Calu3 (cell line): ENCODE measurements at regions not wholly inside any gene's neighbourhood (a gene's known extent, or its start where the extent isn't known, plus 50 kb on each side); places are given as distances from the start of the nearest gene placed in this dataset.

Experiments
- BruUV-seq: library from RNA; stranded (reverse); fragments of 400-500 nt; replicated peaks from 2 replicates; lab custom pipeline; 2021; lab: Mats Ljungman, UMichigan
- CTCF ChIA-PET: fragments of 300-600 bp; sonication (Branson Sonifier 250); formaldehyde crosslinking; loops from one replicate; lab custom pipeline; 2022; ENCODE audit warnings: antibody characterized with exemption; lab: Charles Lee
- DNase-seq: peaks from one replicate; pipeline ENCODE4 v3.0.0; 2022
- H3K27ac Mint-ChIP-seq: one replicate; pipeline ENCODE4 v1.8.0; 2022; ENCODE audit warnings: mixed read lengths; ENCODE audit not compliant: unreplicated experiment
- H3K27me3 Mint-ChIP-seq: one replicate; pipeline ENCODE4 v1.8.0; 2022; ENCODE audit warnings: mixed read lengths; ENCODE audit not compliant: unreplicated experiment
- H3K36me3 Mint-ChIP-seq: one replicate; pipeline ENCODE4 v1.8.0; 2022; ENCODE audit warnings: mild to moderate bottlenecking, moderate library complexity, mixed read lengths; ENCODE audit not compliant: insufficient read depth, unreplicated experiment
- H3K4me1 Mint-ChIP-seq: one replicate; pipeline ENCODE4 v1.8.0; 2022; ENCODE audit warnings: mild to moderate bottlenecking, low read depth, mixed read lengths; ENCODE audit not compliant: unreplicated experiment
- H3K4me3 Mint-ChIP-seq: one replicate; pipeline ENCODE4 v1.8.0; 2022; ENCODE audit warnings: mild to moderate bottlenecking, low read depth, moderate library complexity, mixed read lengths; ENCODE audit not compliant: unreplicated experiment
- H3K9me3 Mint-ChIP-seq: one replicate; pipeline ENCODE4 v1.8.0; 2022; ENCODE audit warnings: low read depth, mixed read lengths; ENCODE audit not compliant: unreplicated experiment
- CTCF ChIP-seq: fragments of 200-600 bp; IDR thresholded peaks from one replicate; pipeline ENCODE4 v1.8.0; 2022; ENCODE audit warnings: antibody characterized with exemption; ENCODE audit not compliant: unreplicated experiment
- intact Hi-C: fragments of 100-400 bp; cut with micrococcal nuclease; formaldehyde crosslinking; loops from one replicate; pipeline ENCODE4 v1.10.0; 2022; ENCODE audit not compliant: unreplicated experiment

- Mint-ChIP-seq H3K4me1 (no peaks in the 10 kb centered on the region), H3K36me3 (no peaks in the 10 kb centered on the region), H3K9me3 (no peaks in the 10 kb centered on the region), H3K27ac (no peak overlapping the region), H3K4me3 (no peak overlapping the region), H3K27me3 (peaks cover 81% of the 10 kb centered on the region)
- intact Hi-C loops = no loop called here
- BruUV-seq = no TSS peak
- CTCF ChIA-PET = no interaction called here
- no peak for DNase-seq
- no peak for TF ChIP-seq CTCF
Measured at GRCh38 chr5:135172718-135173117, 138.7 kb upstream of the PITX1 start.

- Mint-ChIP-seq H3K27me3 (peaks cover 81% of the 10 kb centered on the region), H3K4me1 (no peaks in the 10 kb centered on the region), H3K4me3 (no peak overlapping the region), H3K9me3 (no peaks in the 10 kb centered on the region), H3K27ac (no peak overlapping the region), H3K36me3 (no peaks in the 10 kb centered on the region)
- no peak for TF ChIP-seq CTCF
- CTCF ChIA-PET = no interaction called here
- intact Hi-C loops = no loop called here
- no peak for DNase-seq
- BruUV-seq = no TSS peak
Measured at GRCh38 chr5:135171336-135171735, 137.3 kb upstream of the PITX1 start.

GRCh38 chr5:135170500-135170899, 136.5 kb upstream of the PITX1 start:
- intact Hi-C loops = no loop called here
- Mint-ChIP-seq H3K27me3 (peaks cover 86% of the 10 kb centered on the region), H3K4me1 (no peaks in the 10 kb centered on the region), H3K36me3 (no peaks in the 10 kb centered on the region), H3K4me3 (no peak overlapping the region), H3K27ac (no peak overlapping the region), H3K9me3 (no peaks in the 10 kb centered on the region)
- TF ChIP-seq CTCF = no peak
- BruUV-seq = no TSS peak
- CTCF ChIA-PET = no interaction called here
- no peak for DNase-seq

GRCh38 chr5:135169753-135170152, 135.7 kb upstream of the PITX1 start:
- Mint-ChIP-seq H3K36me3 (no peaks in the 10 kb centered on the region), H3K4me1 (no peaks in the 10 kb centered on the region), H3K27ac (no peak overlapping the region), H3K9me3 (no peaks in the 10 kb centered on the region), H3K27me3 (peaks cover 91% of the 10 kb centered on the region), H3K4me3 (no peak overlapping the region)
- TF ChIP-seq CTCF = no peak
- CTCF ChIA-PET = no interaction called here
- no TSS peak for BruUV-seq
- DNase-seq = no peak
- intact Hi-C loops = no loop called here
